ENCODE measurements at regions not wholly inside any gene's neighbourhood (a gene's known extent, or its start where the extent isn't known, plus 50 kb on each side); places are given as distances from the start of the nearest gene placed in this dataset.

GRCh38 chr1:69483246-69483645, 84.5 kb upstream of the LRRC7 start:
- Histone ChIP-seq H3K4me3 (ENCODE audit: low read length) (no peak overlapping the region), H3K27ac (ENCODE audit: low read length) (no peak overlapping the region), H3K27me3 (replicated peaks; ENCODE audit: insufficient read depth, low read length) (no peaks in the 10 kb centered on the region), H3F3A (ENCODE audit: insufficient read depth, low read length) (no peaks in the 10 kb centered on the region), H3K9me3 (replicated peaks; ENCODE audit: insufficient read depth, low read length) (no peaks in the 10 kb centered on the region), H3K9ac (ENCODE audit: low read length) (no peak overlapping the region), H3K4me1 (ENCODE audit: low read length) (no peaks in the 10 kb centered on the region), H3K9me2 (replicated peaks; ENCODE audit: insufficient read depth, low read length) (no peaks in the 10 kb centered on the region), H3K4me2 (ENCODE audit: low read depth, low read length) (no peak overlapping the region), H3K36me3 (replicated peaks; ENCODE audit: insufficient read depth, low read length) (no peaks in the 10 kb centered on the region), H4K20me1 (ENCODE audit: insufficient read depth, low read length) (no peaks in the 10 kb centered on the region), H3K79me2 (ENCODE audit: low read length) (no peaks in the 10 kb centered on the region), H2AFZ (ENCODE audit: low read length) (no peak overlapping the region)
- DNase-seq, result no peak
- TF ChIP-seq EZH2 (optimal IDR thresholded peaks at IDR 0.05; ENCODE audit: low read depth, low read length) (no peak), CTCF (IDR thresholded peaks at IDR 0.05; ENCODE audit: low read length) (no peak), EZH2phosphoT487 (IDR thresholded peaks at IDR 0.05; ENCODE audit: low read length) (no peak)

GRCh38 chr1:69485616-69486015, 82.1 kb upstream of the LRRC7 start:
- TF ChIP-seq EZH2 (optimal IDR thresholded peaks at IDR 0.05; ENCODE audit: low read depth, low read length) (no peak), CTCF (IDR thresholded peaks at IDR 0.05; ENCODE audit: low read length) (no peak), EZH2phosphoT487 (IDR thresholded peaks at IDR 0.05; ENCODE audit: low read length) (no peak)

GRCh38 chr1:69491416-69491815, 76.3 kb upstream of the LRRC7 start:
- TF ChIP-seq EZH2 (optimal IDR thresholded peaks at IDR 0.05; ENCODE audit: low read depth, low read length) (no peak), CTCF (IDR thresholded peaks at IDR 0.05; ENCODE audit: low read length) (no peak), EZH2phosphoT487 (IDR thresholded peaks at IDR 0.05; ENCODE audit: low read length) (no peak)
- H3K36me3 ChIP-seq (replicated peaks; ENCODE audit: insufficient read depth, low read length), result no peaks in the 10 kb centered on the region
- H3K9me2 ChIP-seq (replicated peaks; ENCODE audit: insufficient read depth, low read length), result no peaks in the 10 kb centered on the region
- no peaks in the 10 kb centered on the region for H4K20me1 ChIP-seq (ENCODE audit: insufficient read depth, low read length)
- no peak overlapping the region for H3K4me3 ChIP-seq (ENCODE audit: low read length)
- DNase-seq, result no peak
- H3K4me2 ChIP-seq (ENCODE audit: low read depth, low read length), result no peak overlapping the region
- no peaks in the 10 kb centered on the region for H3K4me1 ChIP-seq (ENCODE audit: low read length)
- no peak overlapping the region for H3K9ac ChIP-seq (ENCODE audit: low read length)
- no peaks in the 10 kb centered on the region for H3K27me3 ChIP-seq (replicated peaks; ENCODE audit: insufficient read depth, low read length)
- H3K9me3 ChIP-seq (replicated peaks; ENCODE audit: insufficient read depth, low read length), result no peaks in the 10 kb centered on the region
- H3F3A ChIP-seq (ENCODE audit: insufficient read depth, low read length), result no peaks in the 10 kb centered on the region
- no peaks in the 10 kb centered on the region for H3K79me2 ChIP-seq (ENCODE audit: low read length)
- no peak overlapping the region for H2AFZ ChIP-seq (ENCODE audit: low read length)
- H3K27ac ChIP-seq (ENCODE audit: low read length), result no peak overlapping the region

More at GRCh38 chr1:69485616-69486015, 82.1 kb upstream of the LRRC7 start:
- Histone ChIP-seq H3K27ac (ENCODE audit: low read length) (no peak overlapping the region), H3K9ac (ENCODE audit: low read length) (no peak overlapping the region), H3K4me3 (ENCODE audit: low read length) (no peak overlapping the region), H3K27me3 (replicated peaks; ENCODE audit: insufficient read depth, low read length) (no peaks in the 10 kb centered on the region), H3K9me2 (replicated peaks; ENCODE audit: insufficient read depth, low read length) (no peaks in the 10 kb centered on the region), H3K36me3 (replicated peaks; ENCODE audit: insufficient read depth, low read length) (no peaks in the 10 kb centered on the region), H3K9me3 (replicated peaks; ENCODE audit: insufficient read depth, low read length) (no peaks in the 10 kb centered on the region), H3K4me2 (ENCODE audit: low read depth, low read length) (no peak overlapping the region), H3F3A (ENCODE audit: insufficient read depth, low read length) (no peaks in the 10 kb centered on the region), H4K20me1 (ENCODE audit: insufficient read depth, low read length) (no peaks in the 10 kb centered on the region), H2AFZ (ENCODE audit: low read length) (no peak overlapping the region), H3K79me2 (ENCODE audit: low read length) (no peaks in the 10 kb centered on the region), H3K4me1 (ENCODE audit: low read length) (no peaks in the 10 kb centered on the region)
- DNase-seq, result no peak

Data from MM.1S (cell line).